Chondrocyte (in vitro differentiated cells): ENCODE measurements at regions not wholly inside any gene's neighbourhood (a gene's known extent, or its start where the extent isn't known, plus 50 kb on each side); places are given as distances from the start of the nearest gene placed in this dataset.

Experiments used
- DNase-seq: peaks from one replicate; pipeline ENCODE4 v3.0.0; 2021; ENCODE audit warnings: mixed read lengths, low spot score
- H3K27ac Mint-ChIP-seq: one replicate; pipeline ENCODE4 v1.8.0; 2021; ENCODE audit warnings: mild to moderate bottlenecking, moderate library complexity, mixed read lengths; ENCODE audit not compliant: unreplicated experiment
- H3K27me3 Mint-ChIP-seq: 2 replicates; pipeline ENCODE4 v1.8.0; 2021; ENCODE audit warnings: low read depth, mixed read lengths
- H3K36me3 Mint-ChIP-seq: 2 replicates; pipeline ENCODE4 v1.8.0; 2021; ENCODE audit warnings: low read depth, mixed read lengths
- H3K4me1 Mint-ChIP-seq: 2 replicates; pipeline ENCODE4 v1.8.0; 2021; ENCODE audit warnings: low read depth, mild to moderate bottlenecking, mixed read lengths
- H3K4me3 Mint-ChIP-seq: one replicate; pipeline ENCODE4 v1.8.0; 2021; ENCODE audit warnings: mild to moderate bottlenecking, moderate library complexity, mixed read lengths; ENCODE audit not compliant: unreplicated experiment
- H3K9me3 Mint-ChIP-seq: 2 replicates; pipeline ENCODE4 v1.8.0; 2021; ENCODE audit warnings: low read depth, mixed read lengths
- TF ChIP-seq, protein P1 (sequence below): fragments of 200-600 bp; sonication (generic); IDR thresholded peaks from 2 replicates; pipeline ENCODE4 v1.5.0; 2021; ENCODE audit warnings: antibody characterized with exemption, mild to moderate bottlenecking, moderate library complexity

DNA sequence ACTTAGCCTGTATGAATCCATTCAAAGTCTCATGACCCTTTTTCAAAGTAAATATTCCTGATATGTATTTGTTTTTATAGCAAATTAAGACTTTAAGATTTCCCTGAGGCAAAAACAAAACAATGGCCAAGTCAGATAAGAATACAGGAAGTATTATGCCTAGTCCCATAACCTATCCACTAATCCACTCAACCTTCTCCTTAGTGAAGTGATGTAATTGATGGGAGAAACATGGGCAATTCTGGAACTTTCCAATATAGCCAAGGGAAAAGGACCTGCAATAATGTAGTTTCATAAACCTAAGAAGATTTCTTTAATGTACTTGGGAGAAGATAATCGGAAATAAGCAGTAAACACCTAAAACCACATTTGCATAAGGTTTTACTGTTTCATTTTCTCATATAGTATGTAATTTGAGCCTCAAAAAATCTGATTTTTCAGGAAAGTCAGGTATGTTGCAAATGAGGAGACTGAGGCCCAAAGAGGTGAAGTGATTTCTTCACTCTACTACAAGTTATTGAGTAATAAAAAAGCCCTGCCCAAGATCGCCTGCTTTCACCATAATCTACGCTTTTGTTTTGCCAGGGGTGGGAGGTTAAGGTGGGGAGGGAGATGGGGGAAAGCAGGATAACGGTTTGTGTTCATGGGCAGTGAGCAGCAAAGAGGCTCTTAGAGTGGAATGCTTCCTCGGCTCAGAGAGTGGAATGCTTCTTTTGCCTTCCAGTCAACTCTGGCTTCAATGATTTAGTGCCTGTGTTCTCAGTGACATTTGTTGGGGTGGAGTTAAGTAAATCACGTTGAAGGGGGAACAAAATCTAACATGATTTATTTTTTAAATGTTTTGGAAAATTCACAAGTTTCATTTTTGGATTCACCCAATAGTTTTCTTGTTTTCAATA is 95.0 kb upstream of the FNDC3B start:
- TF ChIP-seq, protein P1, sequence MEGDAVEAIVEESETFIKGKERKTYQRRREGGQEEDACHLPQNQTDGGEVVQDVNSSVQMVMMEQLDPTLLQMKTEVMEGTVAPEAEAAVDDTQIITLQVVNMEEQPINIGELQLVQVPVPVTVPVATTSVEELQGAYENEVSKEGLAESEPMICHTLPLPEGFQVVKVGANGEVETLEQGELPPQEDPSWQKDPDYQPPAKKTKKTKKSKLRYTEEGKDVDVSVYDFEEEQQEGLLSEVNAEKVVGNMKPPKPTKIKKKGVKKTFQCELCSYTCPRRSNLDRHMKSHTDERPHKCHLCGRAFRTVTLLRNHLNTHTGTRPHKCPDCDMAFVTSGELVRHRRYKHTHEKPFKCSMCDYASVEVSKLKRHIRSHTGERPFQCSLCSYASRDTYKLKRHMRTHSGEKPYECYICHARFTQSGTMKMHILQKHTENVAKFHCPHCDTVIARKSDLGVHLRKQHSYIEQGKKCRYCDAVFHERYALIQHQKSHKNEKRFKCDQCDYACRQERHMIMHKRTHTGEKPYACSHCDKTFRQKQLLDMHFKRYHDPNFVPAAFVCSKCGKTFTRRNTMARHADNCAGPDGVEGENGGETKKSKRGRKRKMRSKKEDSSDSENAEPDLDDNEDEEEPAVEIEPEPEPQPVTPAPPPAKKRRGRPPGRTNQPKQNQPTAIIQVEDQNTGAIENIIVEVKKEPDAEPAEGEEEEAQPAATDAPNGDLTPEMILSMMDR, result no peak
- peaks cover 13% of the 10 kb centered on the region for H3K4me1 Mint-ChIP-seq
- no peaks in the 10 kb centered on the region for H3K9me3 Mint-ChIP-seq
- H3K27me3 Mint-ChIP-seq, result no peaks in the 10 kb centered on the region
- H3K4me3 Mint-ChIP-seq, result no peak overlapping the region
- no peak overlapping the region for H3K27ac Mint-ChIP-seq
- H3K36me3 Mint-ChIP-seq, result no peaks in the 10 kb centered on the region
- DNase-seq, result no peak

DNA sequence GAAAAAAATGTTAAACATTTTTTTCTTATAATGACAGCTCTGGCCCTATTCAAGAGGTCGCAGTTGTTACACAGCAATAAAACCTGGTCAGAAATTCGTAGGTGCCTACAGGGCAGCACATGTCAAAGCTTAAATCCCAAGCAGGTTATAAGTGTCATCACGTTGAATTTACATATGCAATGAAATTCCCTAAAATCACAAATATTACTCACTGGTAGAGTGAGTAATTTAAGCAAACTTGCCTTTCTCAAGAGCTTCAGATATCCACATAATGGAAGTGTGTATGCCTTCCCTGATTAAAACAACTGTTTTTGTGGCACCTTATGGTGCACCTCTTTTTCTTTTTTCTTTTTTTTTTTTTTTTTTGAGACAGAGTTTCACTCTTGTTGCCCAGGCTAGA is 90.7 kb upstream of the FNDC3B start:
- Mint-ChIP-seq H3K36me3 (no peaks in the 10 kb centered on the region), H3K4me1 (peaks cover 24% of the 10 kb centered on the region), H3K27me3 (no peaks in the 10 kb centered on the region), H3K27ac (no peak overlapping the region), H3K9me3 (no peaks in the 10 kb centered on the region), H3K4me3 (no peak overlapping the region)
- DNase-seq, result no peak
- TF ChIP-seq, protein P1, result no peak

DNA sequence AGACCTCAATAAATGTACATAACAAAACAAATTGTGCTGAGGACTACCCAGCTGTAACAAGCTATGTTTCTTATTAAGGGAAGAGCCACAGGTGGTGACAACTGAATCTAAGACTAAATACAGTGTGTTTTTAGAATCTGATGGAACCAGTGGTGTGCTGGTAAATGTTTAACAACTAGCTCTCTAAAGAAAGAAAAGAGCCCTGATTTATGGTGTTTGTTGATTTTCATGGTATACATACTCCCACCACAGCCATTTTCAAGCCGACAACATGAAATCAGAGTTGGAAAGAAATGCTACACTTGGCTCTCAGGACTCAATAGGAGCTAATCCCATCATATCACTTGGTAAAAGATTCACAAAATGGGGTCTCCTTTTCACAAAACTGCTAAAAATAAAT is 89.8 kb upstream of the FNDC3B start:
- Mint-ChIP-seq H3K9me3 (no peaks in the 10 kb centered on the region), H3K4me3 (no peak overlapping the region), H3K27me3 (no peaks in the 10 kb centered on the region), H3K4me1 (peaks cover 23% of the 10 kb centered on the region), H3K27ac (no peak overlapping the region), H3K36me3 (no peaks in the 10 kb centered on the region)
- DNase-seq, result no peak
- TF ChIP-seq, protein P1, result no peak

DNA sequence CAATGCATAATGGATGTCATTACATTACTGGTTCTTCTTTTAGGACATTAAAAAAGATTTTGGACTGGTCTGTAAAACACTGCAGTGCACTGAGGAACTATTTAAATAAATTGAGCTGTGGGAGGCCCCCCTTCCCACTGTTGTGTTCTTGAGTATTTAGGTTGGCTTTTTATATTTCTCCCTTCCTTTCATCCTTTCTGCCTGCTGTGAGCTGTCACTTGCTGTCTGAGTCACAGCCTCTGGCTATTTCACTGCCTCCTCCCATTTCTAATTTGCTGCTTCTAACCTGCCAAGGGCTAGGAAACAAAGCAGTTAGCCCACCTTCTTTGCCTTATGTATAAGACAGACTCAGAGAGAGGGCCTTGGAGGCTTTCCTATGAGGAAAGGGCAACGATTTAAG is 89.0 kb upstream of the FNDC3B start:
- Mint-ChIP-seq H3K27ac (no peak overlapping the region), H3K4me3 (no peak overlapping the region), H3K9me3 (no peaks in the 10 kb centered on the region), H3K27me3 (no peaks in the 10 kb centered on the region), H3K36me3 (no peaks in the 10 kb centered on the region), H3K4me1 (peaks cover 18% of the 10 kb centered on the region)
- no peak for DNase-seq
- TF ChIP-seq, protein P1, result no peak

DNA sequence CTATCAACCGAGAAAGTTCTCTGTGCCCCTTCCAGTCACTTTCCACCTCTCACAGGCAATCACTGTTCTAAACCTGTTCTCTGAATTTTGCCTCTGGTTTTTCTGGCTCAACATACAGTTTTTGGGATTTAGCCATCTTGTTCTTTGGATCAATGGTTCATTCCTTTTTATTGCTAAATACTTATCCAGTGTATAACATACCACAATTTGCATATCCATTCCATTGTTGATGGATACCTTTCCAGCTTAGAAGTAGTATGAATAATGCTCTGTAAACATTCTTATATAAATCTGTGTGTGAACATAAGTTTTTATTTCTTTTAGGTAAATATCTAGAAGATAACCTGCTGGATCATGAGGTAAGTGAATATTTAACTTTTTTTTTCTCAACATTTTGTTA is 87.8 kb upstream of the FNDC3B start:
- Mint-ChIP-seq H3K4me1 (peaks cover 18% of the 10 kb centered on the region), H3K27ac (no peak overlapping the region), H3K27me3 (no peaks in the 10 kb centered on the region), H3K9me3 (no peaks in the 10 kb centered on the region), H3K4me3 (no peak overlapping the region), H3K36me3 (no peaks in the 10 kb centered on the region)
- TF ChIP-seq, protein P1, result no peak
- DNase-seq, result no peak
